GM18499 (cell line): ENCODE measurements at regions not wholly inside any gene's neighbourhood (a gene's known extent, or its start where the extent isn't known, plus 50 kb on each side); places are given as distances from the start of the nearest gene placed in this dataset.

ENCODE experiments used
- ATAC-seq: cut with Tn5 transposase; IDR thresholded peaks from one replicate; pipeline ENCODE4 v1.9.1; 2021; ENCODE audit warnings: moderate number of reproducible peaks; ENCODE audit not compliant: insufficient read depth, unreplicated experiment

DNA sequence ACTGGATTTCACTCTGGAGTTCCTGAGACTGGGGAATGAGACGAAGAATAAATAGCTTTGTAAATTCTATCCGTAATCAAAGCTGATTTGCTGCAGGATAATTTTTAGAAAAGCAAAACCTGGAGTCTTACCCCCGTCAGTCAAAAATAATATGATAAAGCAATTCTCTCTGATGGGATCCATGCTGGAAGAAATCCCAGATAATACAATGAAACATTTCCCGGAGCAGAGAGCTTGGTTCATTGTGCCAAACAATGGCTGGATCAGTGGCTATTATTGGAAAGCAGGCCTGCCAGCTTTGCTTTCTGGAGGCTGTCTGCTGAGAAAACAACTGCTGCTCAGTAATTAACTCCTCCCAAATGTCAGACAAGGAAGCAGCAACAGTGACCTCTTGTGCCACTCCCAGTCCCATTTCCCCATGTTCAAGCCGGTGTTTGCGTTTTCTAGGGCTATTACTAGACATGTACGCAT is 609.4 kb upstream of the PCDH15 start:
- ATAC-seq: no peak

DNA sequence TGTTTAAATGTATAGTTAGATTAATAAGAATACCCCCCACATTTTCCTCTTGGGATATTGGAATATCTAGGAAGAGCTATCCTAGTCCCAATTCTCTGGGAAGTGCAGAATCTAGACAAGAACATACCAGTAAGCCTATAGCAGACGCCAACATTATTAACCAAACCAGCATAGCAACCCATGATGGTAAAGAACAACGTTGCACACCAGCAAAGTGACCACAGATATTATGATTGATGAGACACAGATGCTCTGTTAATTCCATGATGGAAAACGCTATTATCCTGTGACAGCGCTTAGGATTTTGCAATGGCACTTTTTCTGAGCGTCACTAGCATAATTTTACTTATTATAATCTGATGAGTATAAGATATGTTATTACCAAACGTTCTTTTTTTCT is 603.1 kb upstream of the PCDH15 start:
- ATAC-seq: no peak

DNA sequence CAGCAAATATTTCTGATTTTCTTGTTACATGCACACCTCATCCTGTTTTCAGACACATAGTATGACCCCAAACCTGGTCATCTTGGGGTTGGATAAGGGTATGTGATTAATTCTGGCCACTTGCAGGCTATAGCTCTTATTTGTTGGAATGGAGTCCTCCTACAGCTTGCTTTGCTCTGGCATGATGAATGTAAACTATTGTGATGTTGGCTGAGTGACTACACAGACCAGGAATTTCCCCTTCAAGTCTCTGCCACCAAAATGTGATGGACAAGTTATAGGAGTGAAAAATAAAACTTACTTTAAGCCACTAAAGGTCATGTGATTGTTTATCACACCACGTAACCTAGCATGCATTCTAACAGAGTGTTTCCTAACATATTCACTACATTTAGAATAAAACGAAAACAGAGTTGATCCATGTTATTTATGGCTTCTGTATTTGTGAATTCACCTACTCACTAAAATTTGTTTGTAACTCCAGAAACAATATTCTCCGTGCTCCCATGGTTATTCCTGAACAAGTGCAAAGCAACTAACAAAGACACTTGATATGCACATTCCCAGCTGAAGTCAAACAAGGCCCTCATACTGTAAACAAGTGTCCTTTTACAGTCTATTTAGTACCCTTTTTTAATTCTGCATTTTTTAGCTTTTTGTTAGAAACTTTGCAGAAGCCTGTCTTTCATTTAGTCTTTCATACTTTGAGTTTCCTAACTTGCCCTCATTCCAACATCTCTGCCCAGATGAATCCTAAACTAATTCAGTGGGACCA is 599.2 kb upstream of the PCDH15 start:
- ATAC-seq: no peak

DNA sequence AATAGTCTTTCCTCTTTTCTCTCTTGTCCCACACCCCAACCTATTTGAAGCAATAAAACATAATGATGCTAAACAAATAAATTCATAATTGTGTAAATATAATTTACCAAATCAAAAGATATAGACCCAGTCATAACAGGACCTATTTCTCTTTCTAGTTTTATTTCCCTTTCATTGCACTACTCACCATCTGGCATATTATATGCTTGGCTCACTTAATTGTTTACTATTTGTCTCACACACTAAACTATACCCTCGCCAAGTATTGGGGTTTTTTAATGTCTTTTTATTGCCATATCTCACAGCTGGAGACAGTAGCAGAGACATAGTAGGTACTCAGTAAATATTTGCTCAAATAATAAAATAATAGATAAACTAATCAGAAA is 597.5 kb upstream of the PCDH15 start:
- ATAC-seq: no peak

DNA sequence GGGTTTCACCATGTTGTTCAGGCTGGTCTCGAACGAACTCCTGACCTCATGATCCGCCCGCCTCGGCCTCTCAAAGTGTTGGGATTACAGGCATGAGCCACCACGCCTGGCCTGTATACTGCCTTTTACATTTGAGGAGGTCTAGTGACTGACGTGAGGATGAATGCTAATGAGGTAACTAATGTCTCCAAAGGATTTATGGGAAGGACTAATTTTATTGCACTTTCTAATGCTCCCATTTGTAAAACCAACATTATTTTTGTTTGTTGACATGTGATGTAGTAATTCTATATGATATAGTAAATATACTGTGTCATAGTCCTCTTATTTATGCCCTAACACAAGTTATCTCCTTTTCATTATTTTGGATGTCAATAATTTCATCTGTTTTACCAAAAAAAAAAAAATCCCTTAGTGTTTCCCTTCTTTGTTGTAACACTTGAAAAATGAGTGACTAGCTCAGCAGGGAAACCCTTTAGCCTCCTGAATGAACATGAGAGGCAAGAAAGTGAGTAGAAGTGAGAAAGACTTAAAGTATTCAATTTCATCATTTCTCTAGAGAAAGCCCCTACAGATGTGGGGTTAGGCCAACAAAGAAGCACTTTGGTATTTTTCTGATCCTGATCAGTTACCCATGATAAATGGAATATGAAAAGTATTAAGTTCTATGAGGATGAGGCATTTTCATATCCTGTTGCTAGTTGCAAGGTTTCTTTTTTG is 596.9 kb upstream of the PCDH15 start:
- ATAC-seq: no peak

DNA sequence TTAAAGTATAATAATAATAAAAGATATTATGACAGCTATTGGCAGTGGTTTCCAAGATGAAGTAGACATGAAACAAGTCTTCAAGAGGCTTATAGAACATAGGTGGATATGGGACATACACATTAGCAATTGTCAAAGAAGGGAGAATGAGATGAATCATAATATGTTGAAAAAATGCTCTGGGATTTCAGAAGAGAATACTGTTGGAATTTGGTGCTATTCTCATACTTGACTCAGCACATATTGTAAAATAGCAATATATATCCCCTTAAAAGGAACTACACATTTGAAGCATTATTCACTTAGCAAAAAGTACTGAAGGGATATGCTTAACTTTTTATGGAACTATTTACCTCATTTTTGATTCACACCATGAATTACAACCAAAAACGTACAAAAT is 577.2 kb upstream of the PCDH15 start:
- ATAC-seq: no peak

DNA sequence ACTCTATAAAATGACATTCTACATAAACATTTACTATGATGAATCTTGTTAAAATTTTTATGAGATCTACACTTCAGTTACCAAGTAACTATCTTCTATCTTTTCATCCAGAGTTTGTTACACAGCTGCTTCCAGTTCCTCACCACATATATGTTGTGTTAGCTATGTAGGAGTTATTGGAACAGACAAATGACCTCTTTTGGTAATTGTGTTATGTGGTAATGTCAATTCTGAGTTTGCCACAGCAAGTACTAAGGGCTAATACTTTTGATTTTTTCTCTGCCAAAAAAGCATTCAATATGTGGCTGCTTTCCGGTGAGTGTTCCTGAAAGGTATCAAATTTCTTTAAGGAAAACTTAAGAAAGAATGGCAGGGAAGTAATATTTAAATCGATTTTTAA is 573.9 kb upstream of the PCDH15 start:
- ATAC-seq: no peak

DNA sequence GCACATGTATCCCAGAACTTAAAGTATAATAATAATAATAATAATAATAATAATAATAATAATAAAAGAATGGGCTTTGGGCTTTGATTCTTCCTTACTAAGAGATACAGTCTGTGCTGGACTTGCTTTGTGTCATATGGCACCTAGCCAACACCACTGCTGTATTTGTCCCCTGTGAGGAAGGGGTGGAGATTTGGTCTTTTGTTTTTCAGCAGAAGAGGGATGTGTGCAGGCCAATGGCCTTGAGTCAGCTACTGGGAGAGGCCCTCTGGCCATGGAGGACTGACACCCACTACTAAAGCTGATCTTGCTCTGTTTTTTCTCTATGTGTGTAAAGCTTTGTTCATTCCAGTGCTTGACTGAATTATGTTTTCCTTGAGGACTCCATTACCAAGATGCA is 573.0 kb upstream of the PCDH15 start:
- no peak for ATAC-seq

DNA sequence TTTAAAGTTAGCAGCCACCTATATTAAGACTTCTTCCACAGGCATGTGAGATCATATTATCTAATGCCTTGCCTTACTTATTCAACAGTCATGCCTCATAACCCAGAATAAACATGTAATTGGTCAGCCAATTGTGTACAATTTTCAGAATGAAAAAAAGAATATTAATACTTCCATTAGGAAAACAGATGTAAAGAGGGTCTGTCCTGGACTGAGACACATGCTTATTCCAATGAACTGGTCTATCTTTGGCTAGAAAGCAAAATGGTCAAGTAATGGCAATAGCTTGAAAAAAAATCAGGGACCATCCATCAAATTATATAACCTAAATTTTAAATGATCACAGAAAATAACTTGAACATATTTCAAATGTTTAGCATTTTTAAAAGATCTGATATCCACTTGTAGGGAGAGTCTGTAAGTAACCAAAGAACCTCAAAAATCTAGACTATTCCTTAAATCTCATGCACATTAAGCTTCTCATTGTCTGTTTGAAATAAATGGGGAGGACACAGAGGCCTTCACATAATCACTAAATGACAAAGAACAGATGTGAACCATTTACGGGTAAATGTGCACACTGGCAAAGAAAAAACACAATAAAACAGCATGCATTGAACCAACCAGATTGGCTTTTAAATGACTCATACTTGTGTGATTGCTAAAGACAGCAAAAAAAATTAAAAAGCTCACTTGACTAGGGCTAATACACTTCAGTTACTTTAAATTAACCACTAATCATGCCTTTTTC is 568.8 kb upstream of the PCDH15 start:
- ATAC-seq: no peak

DNA sequence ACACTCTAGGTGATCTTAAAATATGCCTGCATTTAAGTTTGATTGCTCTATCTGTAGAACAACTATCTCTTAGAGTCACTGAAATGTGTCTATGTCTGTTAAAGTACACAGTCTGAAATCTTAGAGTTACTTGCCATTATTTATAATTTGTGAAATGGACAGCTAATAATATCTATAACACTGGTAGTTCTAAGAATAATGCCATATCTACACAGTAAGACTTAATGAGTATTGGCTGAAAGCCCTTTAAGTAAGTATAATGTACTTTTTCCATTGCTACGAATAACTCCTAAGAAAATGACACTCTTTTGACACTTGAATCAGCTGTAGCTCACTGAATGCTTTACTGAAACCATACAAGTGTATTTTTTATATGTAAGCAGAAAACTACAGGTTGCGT is 567.4 kb upstream of the PCDH15 start:
- no peak for ATAC-seq

DNA sequence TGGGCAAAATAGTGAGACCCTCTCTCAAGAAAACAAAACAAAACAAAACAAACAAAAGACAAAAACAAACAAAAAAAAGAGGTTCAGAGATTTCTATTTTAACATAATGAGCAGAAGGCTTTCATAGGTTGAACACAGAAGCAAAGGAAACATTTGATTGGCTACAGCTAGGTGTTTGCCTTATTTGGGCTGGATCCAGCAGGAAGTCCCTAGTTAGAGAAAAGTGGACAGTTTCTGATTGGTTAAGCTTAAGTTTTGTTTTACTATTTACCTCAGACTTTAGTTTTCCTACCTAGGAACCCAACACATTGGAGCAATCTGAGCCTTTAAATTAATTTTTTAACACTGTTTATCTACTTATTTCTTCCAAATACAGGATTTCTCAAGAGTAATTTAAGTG is 566.5 kb upstream of the PCDH15 start:
- ATAC-seq: no peak

DNA sequence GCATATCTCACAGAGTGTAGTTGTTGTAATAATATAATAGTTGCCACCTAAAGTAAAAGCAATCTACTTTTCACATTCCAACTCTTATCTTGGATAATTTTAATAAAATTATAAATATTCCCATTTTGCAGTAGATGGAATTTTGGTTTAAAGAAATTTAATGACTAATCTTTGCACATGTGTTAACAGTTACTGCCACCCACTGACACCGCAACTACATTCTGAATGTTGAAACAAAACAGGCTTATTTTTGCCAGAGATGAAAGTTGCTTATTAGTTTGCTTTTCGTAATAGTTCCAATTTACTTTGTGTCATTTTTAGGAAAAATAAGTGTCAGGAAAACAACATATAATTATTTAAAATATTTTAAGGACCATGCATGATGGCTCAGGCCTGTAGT is 557.5 kb upstream of the PCDH15 start:
- no peak for ATAC-seq

DNA sequence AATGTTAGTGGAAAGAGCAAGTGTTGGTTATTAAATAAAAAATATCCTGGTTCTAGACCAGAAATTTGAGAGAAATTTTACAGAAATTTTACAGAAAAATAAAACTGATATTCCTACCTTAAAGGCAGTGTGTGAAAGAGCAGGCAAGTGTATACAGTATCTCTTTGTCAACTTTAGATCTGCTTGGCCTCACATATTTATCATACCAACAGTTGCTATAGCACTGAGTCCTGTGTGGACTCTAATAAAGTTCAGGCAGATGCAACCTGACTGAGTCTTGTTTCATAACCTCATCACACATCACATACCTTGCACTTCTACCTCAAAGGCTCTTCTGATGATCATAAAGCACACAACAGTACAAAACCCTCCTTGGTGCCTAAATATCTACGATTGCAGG is 552.4 kb upstream of the PCDH15 start:
- no peak for ATAC-seq

DNA sequence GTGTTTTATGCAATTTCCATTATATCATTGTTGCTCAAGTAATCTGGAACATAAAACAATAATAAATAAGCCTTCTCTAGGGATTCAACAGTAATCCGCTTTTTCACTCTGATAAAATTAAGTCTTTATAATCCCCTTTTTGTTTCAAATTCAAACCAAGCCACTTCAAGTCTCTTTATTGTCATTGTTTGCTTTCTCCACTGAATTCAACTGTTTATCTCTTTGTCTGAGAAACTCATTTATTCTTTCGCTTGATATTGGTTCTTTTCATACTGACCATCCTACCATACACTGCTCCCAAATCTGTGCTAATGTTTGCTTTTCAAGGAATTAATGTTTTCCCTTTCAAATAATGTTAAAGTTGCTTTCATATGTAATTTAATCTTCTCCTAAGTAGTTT is 550.4 kb upstream of the PCDH15 start:
- ATAC-seq: no peak

DNA sequence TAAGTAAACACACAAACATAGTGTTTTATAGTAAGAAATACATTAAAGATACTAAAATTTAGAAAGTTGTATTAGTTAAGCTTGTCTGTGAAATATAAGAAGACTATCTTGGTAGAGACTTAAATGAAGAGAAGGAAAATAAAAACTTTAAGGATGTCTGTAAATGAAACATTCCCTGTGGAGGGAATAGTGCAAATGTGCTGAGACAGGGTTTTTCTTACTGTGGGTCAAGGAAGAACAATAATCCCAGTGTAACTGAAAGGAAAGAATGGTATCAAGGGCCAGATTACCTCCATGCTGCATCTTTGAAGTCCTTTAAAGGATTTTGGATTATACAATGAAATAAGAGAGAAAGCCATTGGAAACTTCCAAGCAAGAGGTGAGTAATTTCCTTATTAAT is 547.5 kb upstream of the PCDH15 start:
- ATAC-seq: no peak

DNA sequence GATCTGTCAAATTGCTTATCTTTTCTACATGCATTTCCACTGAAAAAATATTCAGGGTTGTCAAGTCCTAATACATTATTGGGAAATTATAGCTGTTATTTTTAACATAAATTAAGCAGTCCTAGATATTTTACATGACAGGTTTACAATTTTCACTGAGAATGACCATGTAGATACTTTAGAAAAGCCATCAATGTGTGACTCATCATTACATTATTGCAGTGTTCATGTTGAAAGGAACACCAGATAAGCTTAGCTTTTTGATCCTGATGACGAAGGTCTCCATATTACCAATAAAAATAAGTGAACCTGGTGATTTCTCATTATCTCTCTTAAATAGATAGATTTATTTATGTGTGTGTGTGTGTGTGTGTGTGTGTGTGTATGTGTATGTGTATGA is 529.5 kb upstream of the PCDH15 start:
- ATAC-seq: no peak

DNA sequence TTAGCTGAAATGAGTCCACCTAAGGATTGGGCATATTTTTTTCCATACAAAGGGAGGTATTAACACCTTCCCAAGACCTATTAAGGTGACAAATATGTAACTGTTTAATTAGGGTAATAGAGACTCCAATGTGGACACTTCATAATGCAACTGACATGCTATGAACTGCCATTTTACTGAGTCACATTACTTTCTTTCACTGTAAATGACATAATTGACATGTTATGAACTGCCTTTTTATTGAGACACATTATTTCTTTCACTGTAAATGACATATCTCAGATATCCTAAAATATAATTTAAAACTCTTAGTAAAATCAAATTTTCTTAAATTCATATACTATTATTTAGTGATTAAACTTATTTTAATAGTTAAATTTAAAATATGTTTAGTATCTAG is 528.8 kb upstream of the PCDH15 start:
- ATAC-seq: no peak

DNA sequence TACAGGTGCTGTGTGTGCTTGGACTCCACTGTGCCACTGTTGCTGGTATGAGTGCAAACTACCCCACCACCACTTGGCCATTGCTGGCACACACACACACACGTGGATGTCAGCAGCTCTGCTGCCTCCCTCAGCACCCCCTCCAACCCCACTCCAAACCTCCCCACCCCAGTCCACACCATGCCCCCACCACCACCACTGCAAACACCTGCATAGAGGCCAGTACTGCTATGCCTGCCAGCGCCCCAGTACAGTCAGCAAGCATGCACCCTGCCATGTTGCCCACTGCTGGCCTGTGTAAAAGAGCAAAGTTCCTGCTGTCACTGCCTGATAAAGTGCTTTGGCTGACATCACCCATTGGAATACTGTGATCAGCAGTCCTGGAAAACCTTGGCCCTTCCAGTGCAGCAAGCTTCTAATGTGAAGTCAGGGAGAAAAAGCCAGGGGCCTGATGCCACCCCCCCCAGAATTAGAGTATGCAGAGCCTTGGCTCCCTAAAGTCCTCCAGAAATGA is 519.2 kb upstream of the PCDH15 start:
- ATAC-seq: no peak

DNA sequence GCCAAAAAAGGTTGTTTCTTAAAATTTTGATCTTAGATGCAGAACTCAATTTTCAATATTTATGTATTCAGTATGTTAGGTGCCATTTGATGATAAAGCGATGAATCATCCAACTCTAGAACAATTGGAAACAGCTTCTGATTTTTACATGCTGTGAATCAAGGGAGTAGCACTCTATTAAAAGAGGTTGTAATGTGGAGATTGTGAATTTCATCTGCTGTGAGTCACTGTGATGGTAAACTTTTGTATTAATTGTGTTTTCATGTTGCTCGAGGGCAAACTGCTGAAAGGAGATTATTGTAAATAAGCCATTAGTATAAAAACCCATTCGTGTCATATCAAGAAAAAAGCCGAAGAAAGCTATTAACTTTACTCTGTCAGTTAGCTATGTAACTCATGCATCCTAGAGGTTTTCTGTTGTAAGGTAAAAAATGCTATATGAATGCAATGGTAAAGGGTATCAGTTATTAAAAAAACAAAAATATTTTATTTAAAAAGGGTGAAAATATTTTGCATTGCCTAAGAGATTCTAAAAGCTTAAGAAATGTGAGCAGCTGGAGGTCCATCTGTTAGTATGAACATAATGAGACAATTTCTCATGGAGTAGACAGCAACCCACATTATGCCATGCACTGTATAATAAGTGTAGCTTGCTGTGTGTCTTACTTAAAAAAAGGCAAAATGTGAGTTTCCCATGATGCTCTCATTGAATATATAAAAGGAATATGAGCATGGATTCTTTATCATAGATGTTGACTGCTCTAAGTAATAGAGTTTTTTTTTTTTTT is 511.0 kb upstream of the PCDH15 start:
- ATAC-seq: no peak

DNA sequence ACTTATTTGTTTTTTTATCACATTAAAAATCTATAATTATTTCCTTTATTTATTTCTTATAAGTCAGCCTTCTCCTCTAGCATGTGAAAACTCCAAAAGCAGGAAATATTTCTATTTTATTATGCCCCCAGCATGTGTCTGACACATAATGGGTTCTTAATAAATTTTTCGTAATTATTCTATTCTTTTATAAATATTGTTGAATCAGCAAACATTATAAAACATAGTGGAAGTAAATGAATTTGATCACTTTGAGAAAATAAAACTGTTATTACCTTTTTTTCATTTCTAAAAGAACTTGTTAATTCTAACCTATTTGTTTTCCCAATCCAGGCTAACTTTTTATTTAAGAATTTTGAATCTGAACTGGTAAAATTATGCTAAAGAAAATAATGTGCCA is 509.1 kb upstream of the PCDH15 start:
- ATAC-seq: no peak
